AG09319 (cell line): ENCODE measurements at regions not wholly inside any gene's neighbourhood (a gene's known extent, or its start where the extent isn't known, plus 50 kb on each side); places are given as distances from the start of the nearest gene placed in this dataset.
A peak's percentile ranks its signal among the peaks of the same experiment; 100 is the strongest.

Experiments
- DNase-seq: peaks from one replicate; pipeline ENCODE4 v3.0.0-alpha.2; 2010; ENCODE audit warnings: low read depth; ENCODE audit errors: extremely low read depth
- CTCF ChIP-seq: IDR thresholded peaks from 2 replicates; pipeline ENCODE4 v1.5.1; 2011; ENCODE audit warnings: low read depth, mild to moderate bottlenecking, inconsistent platforms, low read length, moderate library complexity

DNA sequence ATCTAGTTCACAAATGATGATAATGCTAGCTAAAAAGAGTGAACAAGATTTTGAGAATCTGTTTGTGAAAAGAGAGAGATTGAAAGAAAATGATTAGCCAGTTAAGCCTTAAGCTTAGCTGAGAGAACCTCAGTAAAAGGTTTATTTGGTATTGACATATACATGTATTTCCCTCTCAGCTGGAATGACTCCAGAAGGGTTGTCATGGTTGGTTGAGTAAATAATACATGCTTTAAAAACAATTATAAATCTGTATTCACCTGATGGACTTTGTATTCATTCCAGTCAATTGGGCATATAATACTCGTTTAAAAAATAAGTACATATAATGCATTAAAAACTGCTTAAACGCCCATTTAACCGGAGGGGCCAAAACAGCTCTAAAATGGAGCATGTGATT is 181.4 kb downstream of the GRB14 start:
- no peak for TF ChIP-seq CTCF
- DNase-seq = no peak

- DNase-seq = no peak
- TF ChIP-seq CTCF = no peak
These were observed 182.0 kb downstream of the GRB14 start for GRCh38 chr2:164439235-164439634.

GRCh38 chr2:164438490-164439205 is 182.6 kb downstream of the GRB14 start:
- DNase-seq = no peak
- no peak for TF ChIP-seq CTCF

- no peak for TF ChIP-seq CTCF
- DNase-seq = no peak
These were observed 185.2 kb downstream of the GRB14 start for GRCh38 chr2:164436131-164436530.

DNA sequence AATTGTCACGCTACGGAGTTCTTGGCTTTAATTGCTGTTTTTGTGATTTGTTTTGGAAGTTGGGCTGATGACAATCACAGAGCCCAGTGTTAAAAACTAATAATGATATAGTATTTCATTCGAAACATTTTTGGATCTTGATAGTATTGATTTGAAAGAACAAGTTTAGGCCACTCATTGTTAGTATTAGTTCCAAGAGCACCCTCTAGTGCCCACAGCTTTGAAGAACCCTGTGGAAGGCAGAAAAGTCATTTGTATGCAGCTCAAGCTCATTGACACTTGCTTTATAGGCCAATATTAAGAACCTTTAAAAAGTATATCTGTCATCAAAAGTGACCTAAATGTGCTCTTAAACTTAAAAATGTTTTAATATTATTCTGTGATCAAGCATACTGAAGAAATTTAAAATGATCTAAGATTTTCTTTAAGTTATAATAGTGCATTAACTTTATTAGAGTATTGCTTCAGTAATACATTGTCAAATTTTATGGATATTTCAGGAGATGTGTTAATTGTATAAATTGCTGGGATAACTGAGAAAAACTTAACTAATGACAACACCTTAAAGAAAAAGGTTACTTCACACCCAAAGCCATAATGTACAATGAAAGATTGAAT is 191.0 kb downstream of the GRB14 start:
- peak; percentile 15 for DNase-seq
- TF ChIP-seq CTCF = peak; percentile 77

- DNase-seq = no peak
- TF ChIP-seq CTCF = no peak
These were observed 191.9 kb downstream of the GRB14 start for GRCh38 chr2:164429354-164429753.

- DNase-seq = no peak
- TF ChIP-seq CTCF = no peak
These were observed 194.2 kb downstream of the GRB14 start for GRCh38 chr2:164427111-164427510.
